IMR-90 (cell line): ENCODE measurements at regions not wholly inside any gene's neighbourhood (a gene's known extent, or its start where the extent isn't known, plus 50 kb on each side); places are given as distances from the start of the nearest gene placed in this dataset.

Source experiments
- ATAC-seq: fragments of 200-7000 bp; cut with Tn5 transposase; 2 replicates; pipeline ENCODE4 v1.9.1; 2020; ENCODE audit warnings: low read depth, mild to moderate bottlenecking, moderate library complexity
- BruUV-seq: library from RNA; stranded (reverse); fragments of 400-500 nt; replicated peaks from 2 replicates; lab custom pipeline; 2021; lab: Mats Ljungman, UMichigan
- CTCF ChIA-PET: fragments of 300-600 bp; formaldehyde crosslinking; extraction: SDS; loops from one replicate; lab custom pipeline; 2021; ENCODE audit warnings: antibody characterized with exemption; lab: Yijun Ruan, JAX
- POLR2A ChIA-PET: fragments of 300-600 bp; sonication (Branson Sonifier 250); formaldehyde crosslinking; loops from one replicate; lab custom pipeline; 2022; ENCODE audit warnings: antibody characterized with exemption; ENCODE audit not compliant: unreplicated experiment; lab: Charles Lee
- DNase-seq: peaks from one replicate; pipeline ENCODE4 v3.0.0; 2013
- H2AFZ ChIP-seq: replicated peaks from 2 replicates; pipeline ENCODE3; 2013; ENCODE audit warnings: low read length, mild to moderate bottlenecking; ENCODE audit not compliant: poor library complexity
- H2AK5ac ChIP-seq: 2 replicates; pipeline ENCODE4 v1.6.1; 2013; ENCODE audit warnings: low read depth, low read length, inconsistent platforms
- H2AK9ac ChIP-seq: replicated peaks from 2 replicates; pipeline ENCODE3; 2013; ENCODE audit warnings: mild to moderate bottlenecking, low read depth, low read length, moderate library complexity; ENCODE audit not compliant: poor library complexity
- H2BK120ac ChIP-seq: 2 replicates; pipeline ENCODE4 v1.6.1; 2013; ENCODE audit warnings: low read depth, low read length, inconsistent platforms
- H2BK15ac ChIP-seq: 3 replicates; pipeline ENCODE4 v1.6.1; 2013; ENCODE audit warnings: low read depth, low read length, inconsistent platforms
- H2BK20ac ChIP-seq: 2 replicates; pipeline ENCODE4 v1.6.1; 2013; ENCODE audit warnings: low read depth, mild to moderate bottlenecking, inconsistent platforms, low read length, moderate library complexity
- H2BK5ac ChIP-seq: 2 replicates; pipeline ENCODE4 v1.6.1; 2013; ENCODE audit warnings: mild to moderate bottlenecking, low read depth, low read length, inconsistent platforms; ENCODE audit not compliant: poor library complexity, severe bottlenecking
- H3K14ac ChIP-seq: replicated peaks from 2 replicates; pipeline ENCODE4 v1.6.1; 2013; ENCODE audit warnings: low read depth, low read length, inconsistent platforms
- H3K18ac ChIP-seq: 2 replicates; pipeline ENCODE4 v1.6.1; 2013; ENCODE audit warnings: low read depth, low read length, control low read depth
- H3K23ac ChIP-seq: 2 replicates; pipeline ENCODE4 v1.6.1; 2013; ENCODE audit warnings: low read depth, low read length, inconsistent platforms
- H3K27ac ChIP-seq: 2 replicates; pipeline ENCODE4 v1.5.1; 2013; ENCODE audit warnings: mild to moderate bottlenecking, control low read depth, low read length; ENCODE audit not compliant: insufficient read depth
- H3K27me3 ChIP-seq: 2 replicates; pipeline ENCODE4 v1.6.1; 2013; ENCODE audit warnings: low read length; ENCODE audit not compliant: control insufficient read depth, insufficient read depth
- H3K36me3 ChIP-seq: 2 replicates; pipeline ENCODE4 v1.6.1; 2013; ENCODE audit warnings: low read length, mixed read lengths; ENCODE audit not compliant: control insufficient read depth, insufficient read depth
- H3K4ac ChIP-seq: 2 replicates; pipeline ENCODE4 v1.6.1; 2013; ENCODE audit warnings: low read depth, low read length, inconsistent platforms
- H3K4me1 ChIP-seq: 2 replicates; pipeline ENCODE4 v1.6.1; 2013; ENCODE audit warnings: low read length, mixed read lengths; ENCODE audit not compliant: control insufficient read depth, insufficient read depth
- H3K4me2 ChIP-seq: 2 replicates; pipeline ENCODE4 v1.6.1; 2013; ENCODE audit warnings: low read depth, mild to moderate bottlenecking, control low read depth, low read length, moderate library complexity
- H3K4me3 ChIP-seq: 2 replicates; pipeline ENCODE4 v1.5.1; 2013; ENCODE audit warnings: low read depth, mild to moderate bottlenecking, control low read depth, low read length, moderate library complexity; ENCODE audit not compliant: insufficient read depth
- H3K56ac ChIP-seq: 2 replicates; pipeline ENCODE4 v1.6.1; 2013; ENCODE audit warnings: low read length, inconsistent platforms; ENCODE audit not compliant: insufficient read depth; ENCODE audit errors: extremely low read depth
- H3K79me1 ChIP-seq, 2 experiments: 2 replicates each; pipeline ENCODE4 v1.6.1; 2013; ENCODE audit warnings: low read length in 2 of 2, inconsistent platforms in 1 of 2, low read depth in 1 of 2
- H3K9ac ChIP-seq: 2 replicates; pipeline ENCODE4 v1.6.1; 2013; ENCODE audit warnings: low read depth, low read length, control low read depth
- H3K9me1 ChIP-seq: 2 replicates; pipeline ENCODE4 v1.6.1; 2013; ENCODE audit warnings: low read length, inconsistent platforms; ENCODE audit not compliant: insufficient read depth
- H3K9me3 ChIP-seq: 2 replicates; pipeline ENCODE4 v1.6.1; 2013; ENCODE audit warnings: low read length; ENCODE audit not compliant: control insufficient read depth, insufficient read depth
- H4K20me1 ChIP-seq: 2 replicates; pipeline ENCODE4 v1.6.1; 2013; ENCODE audit warnings: low read length, inconsistent platforms; ENCODE audit not compliant: insufficient read depth
- H4K5ac ChIP-seq: 2 replicates; pipeline ENCODE4 v1.6.1; 2013; ENCODE audit warnings: mild to moderate bottlenecking, low read depth, low read length, control low read depth
- H4K8ac ChIP-seq, 2 experiments: 2 replicates each; pipeline ENCODE4 v1.6.1; 2013; ENCODE audit warnings: low read depth in 2 of 2, low read length in 2 of 2, control low read depth in 1 of 2, inconsistent platforms in 1 of 2
- H4K91ac ChIP-seq: 2 replicates; pipeline ENCODE4 v1.6.1; 2013; ENCODE audit warnings: low read depth, low read length, inconsistent platforms; ENCODE audit not compliant: insufficient read depth
- BHLHE40 ChIP-seq: fragments of 150-350 bp; IDR thresholded peaks from 2 replicates; pipeline ENCODE4 v1.6.1; 2016; ENCODE audit warnings: mild to moderate bottlenecking, low read depth, low read length
- CEBPB ChIP-seq: IDR thresholded peaks from 2 replicates; pipeline ENCODE4 v1.6.1; 2012; ENCODE audit warnings: low read depth, low read length, improper control_type of control experiment
- CHD1 ChIP-seq: IDR thresholded peaks from 2 replicates; pipeline ENCODE4 v1.6.1; 2012; ENCODE audit warnings: low read depth, low read length, improper control_type of control experiment
- ELK1 ChIP-seq: fragments of 150-350 bp; IDR thresholded peaks from 2 replicates; pipeline ENCODE4 v1.6.1; 2016; ENCODE audit warnings: low read depth, mild to moderate bottlenecking, low read length, moderate library complexity, borderline replicate concordance
- FOS ChIP-seq: fragments of 150-350 bp; IDR thresholded peaks from 2 replicates; pipeline ENCODE4 v1.6.1; 2016; ENCODE audit warnings: low read depth, low read length
- MAFK ChIP-seq: IDR thresholded peaks from 2 replicates; pipeline ENCODE4 v1.6.1; 2012; ENCODE audit warnings: low read depth, low read length, improper control_type of control experiment
- MAZ ChIP-seq: IDR thresholded peaks from 2 replicates; pipeline ENCODE4 v1.6.1; 2012; ENCODE audit warnings: low read depth, mild to moderate bottlenecking, low read length, improper control_type of control experiment, moderate library complexity, borderline replicate concordance
- MXI1 ChIP-seq: IDR thresholded peaks from 2 replicates; pipeline ENCODE4 v1.6.1; 2012; ENCODE audit warnings: low read depth, mild to moderate bottlenecking, low read length, moderate library complexity, borderline replicate concordance
- NFE2L2 ChIP-seq: fragments of 150-350 bp; IDR thresholded peaks from 2 replicates; pipeline ENCODE4 v1.6.1; 2016; ENCODE audit warnings: low read depth, mild to moderate bottlenecking, low read length
- POLR2A ChIP-seq: IDR thresholded peaks from 2 replicates; pipeline ENCODE4 v1.6.1; 2012; ENCODE audit warnings: mild to moderate bottlenecking, low read depth, low read length
- RAD21 ChIP-seq: IDR thresholded peaks from 2 replicates; pipeline ENCODE4 v1.6.1; 2012; ENCODE audit warnings: low read length, improper control_type of control experiment
- RCOR1 ChIP-seq: IDR thresholded peaks from 2 replicates; pipeline ENCODE4 v1.6.1; 2012; ENCODE audit warnings: mild to moderate bottlenecking, low read length, improper control_type of control experiment; ENCODE audit not compliant: insufficient replicate concordance
- RFX5 ChIP-seq: IDR thresholded peaks from 2 replicates; pipeline ENCODE4 v1.8.0; 2012; ENCODE audit warnings: low read depth, mild to moderate bottlenecking, low read length, moderate library complexity
- SMC3 ChIP-seq: fragments of 150-350 bp; IDR thresholded peaks from 2 replicates; pipeline ENCODE4 v1.6.1; 2016; ENCODE audit warnings: low read depth, mild to moderate bottlenecking, antibody characterized with exemption, low read length, moderate library complexity
- whole genome bisulfite sequencing, 2 experiments: methylation state at CpG; one replicate each; pipeline versions ENCODE4 v1.1.5 to v1.1.7; 2013; ENCODE audit warnings: missing lambda C conversion rate in 2 of 2; ENCODE audit not compliant: insufficient read length in 1 of 2; ENCODE audit errors: extremely low coverage in 2 of 2; 5-methylcytosine and 5-hydroxymethylcytosine counted together
- dilution Hi-C: fragments of 300-500 bp; cut with HindIII; formaldehyde crosslinking; loops from one replicate; pipeline ENCODE4 v1.14.3; 2018; ENCODE audit warnings: low sequenced_read_pairs; ENCODE audit not compliant: unreplicated experiment
- in situ Hi-C: fragments of 300-500 bp; cut with MboI; formaldehyde crosslinking; loops from 3 replicates; pipeline ENCODE4 v1.14.3; 2019; ENCODE audit warnings: low sequenced_read_pairs, inconsistent platforms, mixed read lengths
- intact Hi-C: fragments of 100-400 bp; cut with micrococcal nuclease; formaldehyde crosslinking; loops from 2 replicates; pipeline ENCODE4 v1.10.0; 2022
- TF ChIP-seq, protein P1 (sequence below): conservative IDR thresholded peaks from 2 replicates; pipeline ENCODE4 v1.5.1; 2012; ENCODE audit warnings: mild to moderate bottlenecking, low read depth, low read length, improper control_type of control experiment
- TF ChIP-seq, protein P2 (sequence below): fragments of 150-350 bp; IDR thresholded peaks from 2 replicates; pipeline ENCODE4 v1.6.1; 2017; ENCODE audit warnings: mild to moderate bottlenecking, antibody characterized with exemption, low read length, low read depth

- no peak overlapping the region for H3K4me3 ChIP-seq
- ChIA-PET CTCF (no interaction called here), POLR2A (no interaction called here)
- BruUV-seq: no TSS peak
- no peaks in the 10 kb centered on the region for H3K79me1 ChIP-seq
- no peaks in the 10 kb centered on the region for H3K4me1 ChIP-seq
- no peak overlapping the region for H2BK15ac ChIP-seq
- no peaks in the 10 kb centered on the region for H3K27me3 ChIP-seq
- no peaks in the 10 kb centered on the region for H4K20me1 ChIP-seq
- H3K36me3 ChIP-seq: no peaks in the 10 kb centered on the region
- no peak overlapping the region for H2BK120ac ChIP-seq
- H2AK5ac ChIP-seq: no peak overlapping the region
- H4K8ac ChIP-seq: no peak overlapping the region
- H3K9me1 ChIP-seq: no peaks in the 10 kb centered on the region
- in situ Hi-C loops (no loop called here), intact Hi-C loops (no loop called here), dilution Hi-C loops (no loop called here)
- no peak overlapping the region for H3K9ac ChIP-seq
- no peaks in the 10 kb centered on the region for H3K9me3 ChIP-seq
- H3K4me2 ChIP-seq: no peak overlapping the region
- no CpG with 5 or more reads among the region's 3 CpGs for WGBS, 2 experiments
- no peak overlapping the region for H2BK5ac ChIP-seq
- DNase-seq: no peak
- no peak overlapping the region for H2AK9ac ChIP-seq
- no peak overlapping the region for H3K23ac ChIP-seq
- no peak overlapping the region for H4K91ac ChIP-seq
- no peak overlapping the region for H3K18ac ChIP-seq
- H2BK20ac ChIP-seq: no peak overlapping the region
- no peak overlapping the region for H3K27ac ChIP-seq
- ATAC-seq: no peak
- no peak overlapping the region for H3K14ac ChIP-seq
- no peak overlapping the region for H4K5ac ChIP-seq
- H3K56ac ChIP-seq: no peak overlapping the region
- no peak overlapping the region for H3K4ac ChIP-seq
- TF ChIP-seq RCOR1 (no peak), BHLHE40 (no peak), NFE2L2 (no peak), MAZ (no peak), MXI1 (no peak), RFX5 (no peak), SMC3 (no peak), RAD21 (no peak), ELK1 (no peak), MAFK (no peak), POLR2A (no peak), CHD1 (no peak), CEBPB (no peak), FOS (no peak)
- TF ChIP-seq, protein P1, sequence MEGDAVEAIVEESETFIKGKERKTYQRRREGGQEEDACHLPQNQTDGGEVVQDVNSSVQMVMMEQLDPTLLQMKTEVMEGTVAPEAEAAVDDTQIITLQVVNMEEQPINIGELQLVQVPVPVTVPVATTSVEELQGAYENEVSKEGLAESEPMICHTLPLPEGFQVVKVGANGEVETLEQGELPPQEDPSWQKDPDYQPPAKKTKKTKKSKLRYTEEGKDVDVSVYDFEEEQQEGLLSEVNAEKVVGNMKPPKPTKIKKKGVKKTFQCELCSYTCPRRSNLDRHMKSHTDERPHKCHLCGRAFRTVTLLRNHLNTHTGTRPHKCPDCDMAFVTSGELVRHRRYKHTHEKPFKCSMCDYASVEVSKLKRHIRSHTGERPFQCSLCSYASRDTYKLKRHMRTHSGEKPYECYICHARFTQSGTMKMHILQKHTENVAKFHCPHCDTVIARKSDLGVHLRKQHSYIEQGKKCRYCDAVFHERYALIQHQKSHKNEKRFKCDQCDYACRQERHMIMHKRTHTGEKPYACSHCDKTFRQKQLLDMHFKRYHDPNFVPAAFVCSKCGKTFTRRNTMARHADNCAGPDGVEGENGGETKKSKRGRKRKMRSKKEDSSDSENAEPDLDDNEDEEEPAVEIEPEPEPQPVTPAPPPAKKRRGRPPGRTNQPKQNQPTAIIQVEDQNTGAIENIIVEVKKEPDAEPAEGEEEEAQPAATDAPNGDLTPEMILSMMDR: no peak
- TF ChIP-seq, protein P2, sequence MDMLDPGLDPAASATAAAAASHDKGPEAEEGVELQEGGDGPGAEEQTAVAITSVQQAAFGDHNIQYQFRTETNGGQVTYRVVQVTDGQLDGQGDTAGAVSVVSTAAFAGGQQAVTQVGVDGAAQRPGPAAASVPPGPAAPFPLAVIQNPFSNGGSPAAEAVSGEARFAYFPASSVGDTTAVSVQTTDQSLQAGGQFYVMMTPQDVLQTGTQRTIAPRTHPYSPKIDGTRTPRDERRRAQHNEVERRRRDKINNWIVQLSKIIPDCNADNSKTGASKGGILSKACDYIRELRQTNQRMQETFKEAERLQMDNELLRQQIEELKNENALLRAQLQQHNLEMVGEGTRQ: no peak
- no peak overlapping the region for H2AFZ ChIP-seq
Observed at GRCh38 chr13:87554045-87554444, 117.1 kb upstream of the SLITRK5 start.
